ENCODE measurements at regions not wholly inside any gene's neighbourhood (a gene's known extent, or its start where the extent isn't known, plus 50 kb on each side); places are given as distances from the start of the nearest gene placed in this dataset.
A peak's percentile ranks its signal among the peaks of the same experiment; 100 is the strongest.

DNA sequence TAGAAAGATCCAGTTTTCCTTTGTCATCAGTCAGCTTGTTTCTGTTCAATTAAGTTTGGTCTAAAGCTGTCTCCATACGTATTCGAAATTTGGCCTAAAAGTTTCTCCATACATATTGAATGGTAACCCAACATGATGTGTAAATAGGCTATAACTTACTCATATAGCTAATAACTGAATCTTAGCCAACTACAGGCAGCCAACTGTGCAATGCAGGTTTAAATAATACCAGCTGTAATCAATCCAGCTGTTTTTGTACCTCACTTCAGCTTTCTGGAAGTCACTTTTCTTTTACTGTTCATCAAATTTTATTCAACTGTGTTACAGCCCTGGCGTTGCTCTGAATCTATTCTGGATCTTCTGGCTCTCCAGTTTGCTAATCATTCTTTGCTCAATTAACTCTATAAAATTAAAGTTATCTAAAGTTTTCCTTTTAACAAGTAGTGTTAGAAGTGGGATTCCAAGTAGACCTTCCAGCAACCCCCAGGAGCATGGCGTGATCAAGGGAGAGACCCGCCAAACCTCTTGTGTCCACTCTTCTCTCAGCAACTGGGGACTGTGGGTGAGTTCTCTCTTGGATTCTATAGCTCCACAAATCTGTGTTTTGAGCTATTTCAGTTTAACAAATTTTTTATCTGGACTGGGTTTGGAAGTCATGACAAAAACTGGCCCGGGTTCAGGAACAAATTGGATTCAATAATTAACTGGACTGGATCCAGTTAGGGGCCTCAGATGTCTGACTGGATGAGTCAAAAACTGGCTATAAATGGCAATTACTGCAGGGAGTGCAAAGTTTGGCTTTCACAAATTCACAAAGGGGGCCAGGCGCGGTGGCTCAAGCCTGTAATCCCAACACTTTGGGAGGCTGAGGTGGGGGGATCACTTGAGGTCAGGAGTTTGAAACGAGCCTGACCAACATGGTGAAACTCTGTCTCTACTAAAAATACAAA is 329.7 kb upstream of the ST6GAL2 start:
- DNase-seq: no peak
- Histone ChIP-seq H3K4me3 (ENCODE audit: insufficient read depth, low read depth, low read length) (no peak overlapping the region), H3K36me3 (replicated peaks; ENCODE audit: control insufficient read depth, insufficient read depth, low read length) (no peaks in the 10 kb centered on the region), H3K27me3 (ENCODE audit: control insufficient read depth, insufficient read depth, low read length) (no peaks in the 10 kb centered on the region)

GRCh38 chr2:107218208-107218607 is 332.2 kb upstream of the ST6GAL2 start:
- no peaks in the 10 kb centered on the region for H3K36me3 ChIP-seq (replicated peaks; ENCODE audit: control insufficient read depth, insufficient read depth, low read length)
- DNase-seq: no peak
- H3K4me3 ChIP-seq (ENCODE audit: insufficient read depth, low read depth, low read length): no peak overlapping the region
- H3K27me3 ChIP-seq (ENCODE audit: control insufficient read depth, insufficient read depth, low read length): no peaks in the 10 kb centered on the region

- DNase-seq: no peak
- no peaks in the 10 kb centered on the region for H3K27me3 ChIP-seq (ENCODE audit: control insufficient read depth, insufficient read depth, low read length)
- no peak overlapping the region for H3K4me3 ChIP-seq (ENCODE audit: insufficient read depth, low read depth, low read length)
- no peaks in the 10 kb centered on the region for H3K36me3 ChIP-seq (replicated peaks; ENCODE audit: control insufficient read depth, insufficient read depth, low read length)
These were observed 336.5 kb upstream of the ST6GAL2 start for GRCh38 chr2:107222466-107222865.

GRCh38 chr2:107235491-107236254 is 349.7 kb upstream of the ST6GAL2 start:
- DNase-seq: no peak
- no peak overlapping the region for H3K4me3 ChIP-seq (ENCODE audit: insufficient read depth, low read depth, low read length)
- no peaks in the 10 kb centered on the region for H3K36me3 ChIP-seq (replicated peaks; ENCODE audit: control insufficient read depth, insufficient read depth, low read length)
- H3K27me3 ChIP-seq (ENCODE audit: control insufficient read depth, insufficient read depth, low read length): no peaks in the 10 kb centered on the region

- H3K27me3 ChIP-seq (ENCODE audit: control insufficient read depth, insufficient read depth, low read length): no peaks in the 10 kb centered on the region
- H3K36me3 ChIP-seq (replicated peaks; ENCODE audit: control insufficient read depth, insufficient read depth, low read length): no peaks in the 10 kb centered on the region
- no peak for DNase-seq
- H3K4me3 ChIP-seq (ENCODE audit: insufficient read depth, low read depth, low read length): no peak overlapping the region
These were observed 356.8 kb upstream of the ST6GAL2 start for GRCh38 chr2:107242811-107243210.

GRCh38 chr2:107248932-107249331 is 363.0 kb upstream of the ST6GAL2 start:
- DNase-seq: no peak
- Histone ChIP-seq H3K27me3 (ENCODE audit: control insufficient read depth, insufficient read depth, low read length) (no peaks in the 10 kb centered on the region), H3K36me3 (replicated peaks; ENCODE audit: control insufficient read depth, insufficient read depth, low read length) (no peaks in the 10 kb centered on the region), H3K4me3 (ENCODE audit: insufficient read depth, low read depth, low read length) (no peak overlapping the region)

- Histone ChIP-seq H3K36me3 (replicated peaks; ENCODE audit: control insufficient read depth, insufficient read depth, low read length) (no peaks in the 10 kb centered on the region), H3K27me3 (ENCODE audit: control insufficient read depth, insufficient read depth, low read length) (no peaks in the 10 kb centered on the region), H3K4me3 (ENCODE audit: insufficient read depth, low read depth, low read length) (no peak overlapping the region)
- peak; percentile 7 for DNase-seq
These were observed 369.8 kb upstream of the ST6GAL2 start for GRCh38 chr2:107255744-107256143.

DNA sequence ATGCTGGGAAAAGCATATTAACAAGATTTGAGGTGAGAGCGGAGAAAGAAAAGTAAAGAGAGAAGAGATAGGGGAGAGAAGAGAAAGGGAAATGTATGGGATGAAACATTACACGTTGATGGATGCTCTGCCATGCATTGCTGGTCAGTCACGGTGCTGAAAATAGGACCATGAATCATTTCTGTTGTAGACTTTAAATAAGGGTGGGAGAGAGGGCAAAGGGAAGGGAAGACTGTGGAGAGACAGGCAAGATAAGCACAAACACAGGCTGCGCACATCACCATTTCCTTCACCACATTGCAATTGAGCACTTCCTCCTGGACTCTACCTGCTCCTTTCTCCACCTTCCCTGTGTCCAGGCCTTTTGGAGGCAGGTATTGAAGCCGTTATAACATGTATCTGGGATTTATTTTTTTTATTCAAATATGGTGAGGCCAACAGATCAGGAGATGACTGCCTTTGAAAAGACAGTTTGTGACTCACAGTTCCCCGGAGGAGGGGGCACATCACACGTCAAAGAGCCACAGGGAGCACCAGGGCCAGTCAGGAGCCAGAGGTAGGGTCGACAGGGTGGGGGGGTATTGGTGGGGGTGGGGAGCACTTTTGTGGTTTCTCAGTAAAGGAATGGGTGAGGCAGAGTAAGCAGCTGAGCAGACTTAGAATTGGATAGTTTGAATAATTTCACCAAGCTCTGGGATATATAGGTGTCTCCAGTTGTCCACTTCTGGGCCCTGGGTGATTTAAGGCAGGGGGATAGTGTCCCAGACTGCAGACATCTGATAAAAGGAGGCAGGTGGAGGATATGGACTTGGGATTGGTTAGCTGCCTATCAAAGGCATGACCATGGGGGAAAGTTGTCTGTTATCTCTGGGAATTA is 372.8 kb upstream of the ST6GAL2 start:
- Histone ChIP-seq H3K36me3 (replicated peaks; ENCODE audit: control insufficient read depth, insufficient read depth, low read length) (no peaks in the 10 kb centered on the region), H3K4me3 (ENCODE audit: insufficient read depth, low read depth, low read length) (no peak overlapping the region), H3K27me3 (ENCODE audit: control insufficient read depth, insufficient read depth, low read length) (no peaks in the 10 kb centered on the region)
- DNase-seq: no peak

- Histone ChIP-seq H3K27me3 (ENCODE audit: control insufficient read depth, insufficient read depth, low read length) (no peaks in the 10 kb centered on the region), H3K36me3 (replicated peaks; ENCODE audit: control insufficient read depth, insufficient read depth, low read length) (no peaks in the 10 kb centered on the region), H3K4me3 (ENCODE audit: insufficient read depth, low read depth, low read length) (no peak overlapping the region)
- DNase-seq: no peak
These were observed 373.6 kb upstream of the ST6GAL2 start for GRCh38 chr2:107259408-107260195.

- no peak for DNase-seq
- H3K36me3 ChIP-seq (replicated peaks; ENCODE audit: control insufficient read depth, insufficient read depth, low read length): no peaks in the 10 kb centered on the region
- no peak overlapping the region for H3K4me3 ChIP-seq (ENCODE audit: insufficient read depth, low read depth, low read length)
- H3K27me3 ChIP-seq (ENCODE audit: control insufficient read depth, insufficient read depth, low read length): no peaks in the 10 kb centered on the region
These were observed 377.7 kb upstream of the ST6GAL2 start for GRCh38 chr2:107263628-107264027.

- Histone ChIP-seq H3K27me3 (ENCODE audit: control insufficient read depth, insufficient read depth, low read length) (no peaks in the 10 kb centered on the region), H3K36me3 (replicated peaks; ENCODE audit: control insufficient read depth, insufficient read depth, low read length) (no peaks in the 10 kb centered on the region), H3K4me3 (ENCODE audit: insufficient read depth, low read depth, low read length) (no peak overlapping the region)
- DNase-seq: no peak
These were observed 378.2 kb upstream of the ST6GAL2 start for GRCh38 chr2:107264184-107264583.

- H3K4me3 ChIP-seq (ENCODE audit: insufficient read depth, low read depth, low read length): no peak overlapping the region
- no peak for DNase-seq
- no peaks in the 10 kb centered on the region for H3K27me3 ChIP-seq (ENCODE audit: control insufficient read depth, insufficient read depth, low read length)
- H3K36me3 ChIP-seq (replicated peaks; ENCODE audit: control insufficient read depth, insufficient read depth, low read length): no peaks in the 10 kb centered on the region
These were observed 380.6 kb upstream of the ST6GAL2 start for GRCh38 chr2:107266555-107266954.

- H3K4me3 ChIP-seq (ENCODE audit: insufficient read depth, low read depth, low read length): no peak overlapping the region
- no peaks in the 10 kb centered on the region for H3K27me3 ChIP-seq (ENCODE audit: control insufficient read depth, insufficient read depth, low read length)
- H3K36me3 ChIP-seq (replicated peaks; ENCODE audit: control insufficient read depth, insufficient read depth, low read length): no peaks in the 10 kb centered on the region
- DNase-seq: no peak
These were observed 381.1 kb upstream of the ST6GAL2 start for GRCh38 chr2:107267086-107267485.

DNA sequence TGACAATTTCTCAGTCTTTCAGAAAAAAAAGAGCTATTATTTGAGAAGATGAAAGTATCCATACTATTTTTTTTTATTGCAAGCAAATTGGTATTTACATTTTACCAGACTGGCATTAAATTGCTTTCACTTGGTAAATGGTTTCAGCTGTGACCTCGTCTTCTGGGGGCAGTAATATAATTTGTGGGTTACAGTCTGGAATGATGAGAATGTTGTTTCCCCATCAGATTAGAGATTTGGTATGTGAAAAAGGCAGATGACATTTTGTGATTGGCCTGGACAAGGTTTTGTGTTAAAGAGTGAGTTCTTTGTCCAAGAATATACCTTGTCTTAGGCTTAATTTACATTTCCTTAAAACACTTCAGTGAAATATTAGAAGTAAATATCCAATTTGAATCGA is 390.1 kb upstream of the ST6GAL2 start:
- no peaks in the 10 kb centered on the region for H3K27me3 ChIP-seq (ENCODE audit: control insufficient read depth, insufficient read depth, low read length)
- no peak for DNase-seq
- no peaks in the 10 kb centered on the region for H3K36me3 ChIP-seq (replicated peaks; ENCODE audit: control insufficient read depth, insufficient read depth, low read length)
- H3K4me3 ChIP-seq (ENCODE audit: insufficient read depth, low read depth, low read length): no peak overlapping the region
